OCI-LY1 (cell line): ENCODE measurements at regions not wholly inside any gene's neighbourhood (a gene's known extent, or its start where the extent isn't known, plus 50 kb on each side); places are given as distances from the start of the nearest gene placed in this dataset.

Experiments
- CTCF ChIP-seq: fragments of 200-600 bp; sonication (generic), shearing (Covaris generic); IDR thresholded peaks from 2 replicates; pipeline ENCODE4 v1.5.1; 2017; ENCODE audit warnings: mild to moderate bottlenecking, antibody characterized with exemption, low read length, moderate library complexity, mixed read lengths
- EZH2 ChIP-seq: fragments of 200-600 bp; sonication (generic), shearing (Covaris generic); IDR thresholded peaks from 2 replicates; pipeline ENCODE4 v1.8.0; 2017; ENCODE audit warnings: borderline replicate concordance, mixed run types, mild to moderate bottlenecking, antibody characterized with exemption, low read length, moderate library complexity, mixed read lengths

DNA sequence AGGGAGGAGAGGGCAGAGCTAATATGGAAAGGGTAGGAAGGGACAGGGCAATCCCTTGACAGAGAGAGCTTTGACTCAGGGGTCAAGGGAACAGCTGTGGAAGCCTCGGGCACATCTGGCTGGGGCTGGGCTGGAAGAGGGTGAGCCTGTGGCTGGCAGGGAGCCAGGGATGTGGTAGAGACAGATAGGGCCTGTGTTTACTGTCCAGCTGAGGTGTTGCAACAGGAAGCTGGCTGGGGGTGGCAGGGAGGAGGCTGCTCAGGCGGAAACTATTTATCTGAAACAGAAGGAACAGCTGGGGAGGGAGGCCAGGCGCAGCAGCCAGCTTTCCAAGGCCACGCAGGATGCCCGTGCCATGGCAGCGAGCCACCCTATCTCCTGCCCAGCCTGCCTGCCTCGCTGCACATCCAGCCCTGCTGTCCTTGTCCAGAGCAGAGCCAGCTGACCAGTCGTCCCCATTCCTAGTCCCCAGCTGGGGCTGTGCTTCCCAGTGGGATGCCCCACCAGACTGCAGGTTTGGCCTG, 264.7 kb downstream of the CYP26B1 start:
- no peak for TF ChIP-seq CTCF
- TF ChIP-seq EZH2: no peak
